ENCODE measurements at regions not wholly inside any gene's neighbourhood (a gene's known extent, or its start where the extent isn't known, plus 50 kb on each side); places are given as distances from the start of the nearest gene placed in this dataset.
"Not testable (repeated sequence)": the region's sequence is repeated elsewhere in the genome, so short reads cannot be mapped to it uniquely, and the experiment has no call there.

DNA sequence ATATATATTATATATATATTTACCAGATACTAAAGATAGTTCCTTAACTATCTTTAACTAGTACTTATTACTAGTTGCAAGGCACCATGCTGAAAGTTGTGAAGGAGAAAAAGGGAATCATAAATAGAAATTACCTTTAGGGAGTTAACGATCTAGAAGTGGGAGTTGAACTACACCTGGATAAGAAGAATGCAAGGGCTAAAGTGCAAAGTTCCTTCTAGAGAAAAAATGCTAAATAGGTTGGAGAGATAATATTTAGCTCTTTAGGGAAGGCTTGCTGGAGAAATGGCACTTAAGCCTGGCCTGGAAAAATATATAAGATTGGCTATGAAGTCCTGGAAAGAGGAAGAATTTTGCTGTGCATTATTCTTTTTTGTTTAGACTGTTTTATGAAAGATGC, 130.6 kb upstream of the IGSF10 start:
- TF ChIP-seq, protein P1, sequence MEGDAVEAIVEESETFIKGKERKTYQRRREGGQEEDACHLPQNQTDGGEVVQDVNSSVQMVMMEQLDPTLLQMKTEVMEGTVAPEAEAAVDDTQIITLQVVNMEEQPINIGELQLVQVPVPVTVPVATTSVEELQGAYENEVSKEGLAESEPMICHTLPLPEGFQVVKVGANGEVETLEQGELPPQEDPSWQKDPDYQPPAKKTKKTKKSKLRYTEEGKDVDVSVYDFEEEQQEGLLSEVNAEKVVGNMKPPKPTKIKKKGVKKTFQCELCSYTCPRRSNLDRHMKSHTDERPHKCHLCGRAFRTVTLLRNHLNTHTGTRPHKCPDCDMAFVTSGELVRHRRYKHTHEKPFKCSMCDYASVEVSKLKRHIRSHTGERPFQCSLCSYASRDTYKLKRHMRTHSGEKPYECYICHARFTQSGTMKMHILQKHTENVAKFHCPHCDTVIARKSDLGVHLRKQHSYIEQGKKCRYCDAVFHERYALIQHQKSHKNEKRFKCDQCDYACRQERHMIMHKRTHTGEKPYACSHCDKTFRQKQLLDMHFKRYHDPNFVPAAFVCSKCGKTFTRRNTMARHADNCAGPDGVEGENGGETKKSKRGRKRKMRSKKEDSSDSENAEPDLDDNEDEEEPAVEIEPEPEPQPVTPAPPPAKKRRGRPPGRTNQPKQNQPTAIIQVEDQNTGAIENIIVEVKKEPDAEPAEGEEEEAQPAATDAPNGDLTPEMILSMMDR (IDR thresholded peaks at IDR 0.05; ENCODE audit: low read depth, low read length) = no peak
- no peak for DNase-seq (ENCODE audit: low read depth, low spot score)
- in situ Hi-C loops (cut with HindIII; ENCODE audit: low sequenced_read_pairs) = no loop called here
- no peak overlapping the region for H3K4me3 ChIP-seq (ENCODE audit: low read depth, low read length)

DNA sequence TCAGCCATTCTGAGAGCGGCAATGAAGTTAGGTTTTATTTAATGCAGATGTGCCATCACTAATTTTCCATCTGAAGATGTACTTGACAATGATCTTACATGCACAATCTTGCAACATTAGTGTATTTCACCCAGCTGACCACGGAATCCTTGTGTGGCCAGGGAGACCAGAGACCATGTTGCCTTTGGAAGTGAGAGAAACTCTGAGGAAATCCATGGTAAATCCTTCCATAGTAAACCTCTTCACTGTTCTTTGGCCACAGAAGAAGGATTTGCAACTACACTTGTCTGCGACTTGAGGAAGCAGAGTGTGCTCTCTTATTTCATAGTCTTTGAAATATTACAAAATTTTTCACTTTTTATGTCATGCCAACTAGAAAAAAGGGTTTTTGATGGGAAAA, 128.4 kb upstream of the IGSF10 start:
- TF ChIP-seq, protein P1 (IDR thresholded peaks at IDR 0.05; ENCODE audit: low read depth, low read length) = no peak
- DNase-seq (ENCODE audit: low read depth, low spot score) = no peak
- in situ Hi-C loops (cut with HindIII; ENCODE audit: low sequenced_read_pairs) = no loop called here
- no peak overlapping the region for H3K4me3 ChIP-seq (ENCODE audit: low read depth, low read length)

DNA sequence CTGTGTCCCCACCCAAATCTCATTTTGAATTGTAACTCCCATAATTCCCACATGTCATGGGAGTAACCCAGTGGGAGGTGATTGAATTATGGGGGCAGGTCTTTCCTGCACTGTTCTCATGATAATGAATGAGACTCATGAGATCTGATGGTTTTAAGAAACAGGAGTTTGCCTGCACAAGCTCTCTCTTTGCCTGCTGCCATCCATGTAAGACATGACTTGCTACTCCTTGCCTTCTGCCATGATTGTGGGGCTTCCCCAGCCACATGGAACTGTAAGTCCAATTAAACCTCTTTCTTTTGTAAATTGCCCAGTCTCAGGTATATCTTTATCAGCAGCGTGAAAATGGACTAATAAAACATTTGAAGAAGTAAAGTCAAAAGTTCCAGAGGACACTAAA, 126.8 kb upstream of the IGSF10 start:
- in situ Hi-C loops (cut with HindIII; ENCODE audit: low sequenced_read_pairs) = not testable (repeated sequence)

DNA sequence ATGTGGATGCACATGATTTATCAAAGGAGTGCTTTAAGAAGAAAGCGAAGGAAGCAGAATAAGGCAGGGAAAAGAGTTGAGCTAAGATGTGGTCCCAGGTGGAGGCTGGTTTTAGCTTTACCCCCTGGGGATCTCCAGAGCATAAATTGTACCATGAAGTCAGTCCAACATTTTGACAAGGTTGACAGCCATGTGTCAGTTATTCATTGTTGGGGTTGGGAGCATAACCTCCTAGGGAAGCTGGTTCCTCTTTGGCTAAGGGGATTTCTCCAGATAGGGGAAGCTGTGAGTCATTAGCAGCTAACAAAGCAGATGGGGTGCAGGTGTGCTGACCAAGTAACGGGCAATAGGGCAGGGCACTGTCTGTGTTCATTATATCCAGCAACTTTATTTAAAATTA, 123.7 kb upstream of the IGSF10 start:
- DNase-seq (ENCODE audit: low read depth, low spot score) = no peak
- TF ChIP-seq, protein P1 (IDR thresholded peaks at IDR 0.05; ENCODE audit: low read depth, low read length) = no peak

More for the DNA sequence above, 126.8 kb upstream of the IGSF10 start:
- not testable (repeated sequence) for H3K4me3 ChIP-seq (ENCODE audit: low read depth, low read length); DNase-seq (ENCODE audit: low read depth, low spot score)

DNA sequence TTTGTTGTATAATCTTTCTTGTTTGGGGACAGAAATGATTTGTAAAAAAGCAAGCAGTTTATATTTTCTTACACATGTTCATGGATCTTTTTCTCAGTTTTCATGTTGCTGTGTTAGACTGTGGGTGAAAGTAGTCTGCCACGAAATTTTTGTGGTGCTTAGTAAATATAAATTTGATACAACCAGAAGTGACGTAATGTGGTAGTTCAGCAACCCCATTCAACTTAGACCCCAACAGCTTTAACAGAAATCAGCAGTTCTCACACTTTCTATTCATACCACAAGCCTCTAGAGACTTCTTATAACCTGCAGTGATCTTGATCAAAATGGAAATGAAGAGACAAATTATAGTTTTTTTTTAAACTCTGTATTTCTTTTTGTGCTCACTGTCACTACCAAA, 120.2 kb upstream of the IGSF10 start:
- TF ChIP-seq, protein P1 (IDR thresholded peaks at IDR 0.05; ENCODE audit: low read depth, low read length) = no peak
- peak; percentile 59 for DNase-seq (ENCODE audit: low read depth, low spot score)
- H3K4me3 ChIP-seq (ENCODE audit: low read depth, low read length) = no peak overlapping the region
- in situ Hi-C loops (cut with HindIII; ENCODE audit: low sequenced_read_pairs) = no loop called here

More for the DNA sequence above, 123.7 kb upstream of the IGSF10 start:
- H3K4me3 ChIP-seq (ENCODE audit: low read depth, low read length) = no peak overlapping the region
- in situ Hi-C loops (cut with HindIII; ENCODE audit: low sequenced_read_pairs) = no loop called here

DNA sequence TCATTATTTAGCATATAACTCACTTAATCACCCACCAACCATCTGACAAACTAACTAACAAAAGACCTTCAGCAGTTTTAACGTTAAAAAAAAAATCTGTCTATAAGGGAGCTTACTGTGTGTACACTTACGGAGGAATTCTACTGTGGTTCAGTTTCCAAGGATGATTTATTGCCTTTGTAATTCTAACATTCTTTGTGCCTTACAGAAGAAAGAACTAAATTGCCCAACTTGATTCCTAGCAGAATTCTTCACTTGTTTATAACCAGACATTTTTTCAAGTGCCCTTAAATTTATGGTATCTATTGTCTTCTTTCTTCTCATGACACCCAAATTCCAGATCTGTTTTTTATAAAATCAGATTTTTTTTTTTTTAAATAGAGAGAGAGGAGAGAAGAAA, 119.7 kb upstream of the IGSF10 start:
- H3K4me3 ChIP-seq (ENCODE audit: low read depth, low read length) = no peak overlapping the region
- TF ChIP-seq, protein P1 (IDR thresholded peaks at IDR 0.05; ENCODE audit: low read depth, low read length) = no peak
- peak; percentile 84 for DNase-seq (ENCODE audit: low read depth, low spot score)
- in situ Hi-C loops (cut with HindIII; ENCODE audit: low sequenced_read_pairs) = no loop called here

DNA sequence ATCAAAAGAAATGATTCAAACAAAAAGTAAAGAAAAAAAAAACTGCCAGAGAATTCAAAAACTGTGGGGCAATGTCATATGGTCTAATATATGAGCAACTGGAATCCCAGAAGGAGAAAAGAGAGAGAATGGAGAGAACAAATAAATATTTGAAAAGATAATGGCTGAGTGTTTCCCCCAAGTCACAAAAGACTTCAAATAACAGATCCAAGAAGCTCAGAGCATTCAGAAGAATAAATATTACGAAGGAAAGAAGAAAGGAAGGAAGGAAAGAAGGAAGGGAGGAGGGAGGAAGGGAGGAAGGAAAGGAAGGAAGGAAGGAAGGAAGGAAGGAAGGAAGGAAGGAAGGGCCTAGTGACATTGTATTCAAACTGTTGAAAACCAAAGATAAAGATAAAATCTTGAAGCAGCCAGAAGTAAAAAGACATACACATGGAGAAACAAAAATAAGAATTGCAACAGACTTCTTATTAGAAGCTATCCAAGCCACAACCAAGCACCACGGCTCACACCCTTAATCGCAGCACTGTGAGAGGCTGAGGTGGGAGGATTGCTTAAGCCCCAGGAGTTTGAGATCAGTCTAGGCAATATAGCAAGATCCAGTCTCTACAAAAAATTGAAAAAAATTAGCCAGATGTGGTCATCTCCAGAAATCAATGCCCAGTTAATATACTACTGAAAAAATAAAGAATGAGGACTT, 118.9 kb upstream of the IGSF10 start:
- TF ChIP-seq, protein P1 (IDR thresholded peaks at IDR 0.05; ENCODE audit: low read depth, low read length) = no peak
- in situ Hi-C loops (cut with HindIII; ENCODE audit: low sequenced_read_pairs) = no loop called here
- H3K4me3 ChIP-seq (ENCODE audit: low read depth, low read length) = no peak overlapping the region
- peak; percentile 38 for DNase-seq (ENCODE audit: low read depth, low spot score)

All from astrocyte of the spinal cord (primary cell).